VCaP (cell line): ENCODE measurements at regions not wholly inside any gene's neighbourhood (a gene's known extent, or its start where the extent isn't known, plus 50 kb on each side); places are given as distances from the start of the nearest gene placed in this dataset.
"Not testable (repeated sequence)": the region's sequence is repeated elsewhere in the genome, so short reads cannot be mapped to it uniquely, and the experiment has no call there.

Experiments used
- H3K27ac ChIP-seq: fragments of 450-650 bp; 2 replicates; pipeline ENCODE4 v1.5.1; 2017
- TF ChIP-seq, protein P1 (sequence below): fragments of 450-650 bp; conservative IDR thresholded peaks from 2 replicates; pipeline ENCODE4 v1.5.1; 2017; ENCODE audit warnings: mild to moderate bottlenecking, moderate library complexity

DNA sequence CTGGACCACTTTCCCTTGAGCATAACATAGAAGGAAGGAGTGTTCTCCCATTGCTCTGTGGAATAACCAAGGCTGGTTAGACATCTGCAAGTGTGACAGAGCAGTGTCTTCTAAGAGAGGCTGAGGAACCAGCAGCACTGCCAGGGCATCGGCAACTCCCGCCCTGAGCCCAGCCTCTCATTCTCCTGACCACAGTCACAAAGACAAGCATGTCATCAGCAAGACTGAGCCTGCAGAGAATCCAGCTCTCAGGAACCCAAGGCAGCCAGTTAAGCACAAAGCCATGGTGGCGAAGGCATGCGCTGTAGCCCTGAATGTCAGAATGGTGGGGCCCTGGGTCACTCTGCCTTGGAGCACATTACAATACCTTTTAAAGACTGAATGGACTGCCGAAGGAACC lies 253.9 kb downstream of the AGTPBP1 start:
- TF ChIP-seq, protein P1, sequence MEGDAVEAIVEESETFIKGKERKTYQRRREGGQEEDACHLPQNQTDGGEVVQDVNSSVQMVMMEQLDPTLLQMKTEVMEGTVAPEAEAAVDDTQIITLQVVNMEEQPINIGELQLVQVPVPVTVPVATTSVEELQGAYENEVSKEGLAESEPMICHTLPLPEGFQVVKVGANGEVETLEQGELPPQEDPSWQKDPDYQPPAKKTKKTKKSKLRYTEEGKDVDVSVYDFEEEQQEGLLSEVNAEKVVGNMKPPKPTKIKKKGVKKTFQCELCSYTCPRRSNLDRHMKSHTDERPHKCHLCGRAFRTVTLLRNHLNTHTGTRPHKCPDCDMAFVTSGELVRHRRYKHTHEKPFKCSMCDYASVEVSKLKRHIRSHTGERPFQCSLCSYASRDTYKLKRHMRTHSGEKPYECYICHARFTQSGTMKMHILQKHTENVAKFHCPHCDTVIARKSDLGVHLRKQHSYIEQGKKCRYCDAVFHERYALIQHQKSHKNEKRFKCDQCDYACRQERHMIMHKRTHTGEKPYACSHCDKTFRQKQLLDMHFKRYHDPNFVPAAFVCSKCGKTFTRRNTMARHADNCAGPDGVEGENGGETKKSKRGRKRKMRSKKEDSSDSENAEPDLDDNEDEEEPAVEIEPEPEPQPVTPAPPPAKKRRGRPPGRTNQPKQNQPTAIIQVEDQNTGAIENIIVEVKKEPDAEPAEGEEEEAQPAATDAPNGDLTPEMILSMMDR, result no peak
- no peak overlapping the region for H3K27ac ChIP-seq

DNA sequence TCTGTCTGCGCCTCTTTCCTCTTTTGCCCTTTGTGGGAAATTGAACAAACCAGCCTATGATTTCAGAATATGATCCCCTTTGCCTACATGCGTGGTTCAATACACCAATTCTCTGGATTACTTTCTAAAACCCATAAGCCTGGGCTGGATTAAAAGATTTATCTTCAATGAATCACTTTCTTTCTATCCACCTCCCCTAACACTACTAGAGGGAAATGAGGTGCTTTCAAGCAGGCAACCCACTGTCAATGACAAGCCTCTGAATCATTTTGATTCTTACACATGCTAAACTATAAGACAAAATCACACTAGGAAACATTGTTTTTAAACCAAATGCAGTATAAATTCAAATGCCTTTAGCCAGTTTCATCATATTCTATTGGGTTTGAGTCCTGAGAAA lies 257.5 kb downstream of the AGTPBP1 start:
- TF ChIP-seq, protein P1, result no peak
- H3K27ac ChIP-seq, result no peak overlapping the region

DNA sequence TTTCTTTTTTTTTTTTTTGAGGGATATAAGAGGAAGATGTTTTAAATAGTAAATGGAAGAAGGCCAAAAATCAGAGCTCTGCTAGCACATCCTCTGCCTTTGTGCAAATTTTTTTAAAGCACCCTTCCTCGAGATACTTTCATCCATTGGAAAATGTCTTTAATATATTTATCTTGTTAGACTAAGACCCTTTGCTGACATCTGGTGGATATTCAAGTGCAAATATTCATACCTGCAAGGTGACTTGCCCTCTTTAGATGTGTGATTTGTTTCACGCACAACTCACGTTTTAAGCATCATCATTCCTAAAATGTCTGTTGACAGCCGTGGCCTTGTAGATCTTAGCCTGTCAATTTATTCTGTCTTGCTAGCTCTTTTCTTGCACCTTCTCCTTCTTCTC lies 258.5 kb downstream of the AGTPBP1 start:
- no peak overlapping the region for H3K27ac ChIP-seq
- TF ChIP-seq, protein P1, result peak; percentile 69

DNA sequence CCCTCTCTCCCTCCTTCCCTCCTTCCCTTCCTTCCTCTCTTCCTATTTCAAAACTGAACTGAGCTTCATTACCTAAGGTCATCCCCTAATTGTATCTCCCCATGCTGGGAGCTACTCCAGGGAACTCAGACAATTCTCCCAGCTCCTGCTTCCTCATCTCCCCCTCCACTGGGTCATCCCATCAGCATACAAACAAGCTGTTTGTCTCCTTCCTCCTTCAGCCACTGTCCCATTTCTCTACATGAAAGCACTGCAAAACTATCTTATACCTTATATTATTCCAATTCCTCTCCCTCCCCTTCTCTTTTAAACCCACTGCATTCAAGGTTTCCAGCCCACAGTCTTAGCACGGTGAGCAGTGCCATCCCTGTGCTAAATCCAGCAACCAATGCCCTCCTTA lies 262.4 kb downstream of the AGTPBP1 start:
- TF ChIP-seq, protein P1, result no peak
- H3K27ac ChIP-seq, result no peak overlapping the region

DNA sequence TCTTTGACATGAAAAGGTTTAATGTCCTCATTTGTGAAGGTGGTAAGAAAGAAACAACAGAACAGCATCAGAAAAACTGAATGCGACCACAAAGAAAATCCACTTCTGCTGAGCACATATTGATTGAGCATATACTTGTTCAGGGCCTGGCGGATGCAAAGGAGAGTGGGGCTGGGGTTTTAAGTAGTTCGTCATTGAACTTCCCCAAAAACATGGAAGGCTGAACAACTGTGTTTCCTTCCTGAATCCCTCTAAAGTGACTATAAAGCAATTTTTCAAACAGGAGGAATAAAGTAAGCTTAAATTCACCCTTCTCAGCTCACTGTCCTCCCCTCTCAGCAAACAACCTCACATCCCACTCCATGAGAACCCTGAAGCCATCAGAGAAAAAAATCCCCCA lies 262.9 kb downstream of the AGTPBP1 start:
- TF ChIP-seq, protein P1, result no peak

DNA sequence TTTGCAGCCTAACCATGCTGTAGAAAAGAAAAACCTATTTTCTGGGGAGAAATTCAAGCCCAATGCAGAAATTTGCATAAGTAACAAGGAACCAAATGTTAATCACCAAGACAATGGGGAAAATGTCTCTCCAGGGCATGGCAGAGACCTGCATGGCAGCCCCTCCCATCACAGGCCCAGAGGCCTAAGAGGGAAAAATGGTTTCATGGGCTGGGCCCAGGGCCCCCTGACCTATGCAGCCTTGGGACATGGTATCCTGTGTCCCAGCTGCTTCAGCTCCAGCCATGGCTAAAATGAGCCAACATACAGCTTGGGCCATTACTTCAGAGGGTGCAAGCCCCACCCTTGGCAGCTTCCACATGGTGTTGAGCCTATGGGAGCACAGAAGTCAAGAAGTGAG lies 266.9 kb downstream of the AGTPBP1 start:
- H3K27ac ChIP-seq, result not testable (repeated sequence)

More for the DNA sequence above, 262.9 kb downstream of the AGTPBP1 start:
- H3K27ac ChIP-seq, result no peak overlapping the region

DNA sequence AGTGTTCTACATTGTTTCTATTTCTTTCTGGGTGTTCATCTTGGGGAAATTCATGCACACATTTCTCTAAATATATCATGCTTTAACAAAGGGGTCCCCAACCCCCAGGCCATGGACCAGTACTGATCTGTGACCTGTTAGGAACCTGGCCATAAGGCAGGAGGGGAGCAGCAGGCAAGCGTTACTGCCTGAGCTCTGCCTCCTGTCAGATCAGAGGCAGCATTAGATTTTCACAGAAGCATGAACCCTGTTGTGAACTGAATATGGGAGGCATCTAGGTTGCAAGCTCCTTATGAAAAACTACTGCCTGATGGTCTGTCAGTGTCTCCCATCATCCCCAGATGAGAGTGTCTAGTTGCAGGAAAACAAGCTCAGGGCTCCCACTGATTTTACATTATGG lies 270.0 kb downstream of the AGTPBP1 start:
- H3K27ac ChIP-seq, result no peak overlapping the region
- TF ChIP-seq, protein P1, result no peak

DNA sequence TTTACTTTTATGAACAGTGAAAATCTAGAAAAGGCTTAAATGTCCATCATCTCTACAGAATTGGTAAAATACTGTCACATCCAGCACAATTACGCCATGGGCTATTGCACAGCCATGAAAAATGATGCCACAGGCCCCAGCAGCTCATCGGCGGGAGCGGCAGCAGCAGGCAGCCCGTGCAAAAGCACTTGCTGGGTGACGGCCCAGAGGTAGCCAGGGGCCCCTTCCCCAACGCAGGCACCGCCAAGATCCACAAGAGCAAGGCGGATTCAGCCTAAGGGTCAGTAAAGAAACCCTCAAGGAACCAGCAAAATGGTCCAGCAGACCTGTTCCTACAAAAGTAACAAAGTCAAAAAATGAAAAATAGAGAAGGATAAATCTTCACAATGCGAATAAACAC lies 272.7 kb downstream of the AGTPBP1 start:
- no peak overlapping the region for H3K27ac ChIP-seq
- TF ChIP-seq, protein P1, result no peak
